ENCODE measurements at regions not wholly inside any gene's neighbourhood (a gene's known extent, or its start where the extent isn't known, plus 50 kb on each side); places are given as distances from the start of the nearest gene placed in this dataset.

- DNase-seq (no peak), FAIRE-seq (no peak)
- H3K36me3 ChIP-seq (ENCODE audit: control insufficient read depth in 3 of 3, insufficient read depth in 2 of 3, low read depth in 1 of 3, low read length in 3 of 3): no peaks in the 10 kb centered on the region
- H3K9me3 ChIP-seq (ENCODE audit: control insufficient read depth in 2 of 2, insufficient read depth in 1 of 2, low read depth in 1 of 2, low read length in 1 of 2): no peaks in the 10 kb centered on the region
- no peak overlapping the region for H3K4me3 ChIP-seq (ENCODE audit: low read depth in 1 of 3, low read length in 3 of 3)
- no peak overlapping the region for H3K27ac ChIP-seq (ENCODE audit: low read depth in 1 of 3, low read length in 2 of 3)
- H3K4me1 ChIP-seq (ENCODE audit: control insufficient read depth in 3 of 3, insufficient read depth in 2 of 3, low read depth in 1 of 3, low read length in 2 of 3): no peaks in the 10 kb centered on the region
- H3K27me3 ChIP-seq (ENCODE audit: control insufficient read depth in 3 of 3, insufficient read depth in 3 of 3, low read length in 3 of 3): no peaks in the 10 kb centered on the region
These were observed 553.9 kb downstream of the SPRY1 start for GRCh38 chr4:123950530-123950929.

DNA sequence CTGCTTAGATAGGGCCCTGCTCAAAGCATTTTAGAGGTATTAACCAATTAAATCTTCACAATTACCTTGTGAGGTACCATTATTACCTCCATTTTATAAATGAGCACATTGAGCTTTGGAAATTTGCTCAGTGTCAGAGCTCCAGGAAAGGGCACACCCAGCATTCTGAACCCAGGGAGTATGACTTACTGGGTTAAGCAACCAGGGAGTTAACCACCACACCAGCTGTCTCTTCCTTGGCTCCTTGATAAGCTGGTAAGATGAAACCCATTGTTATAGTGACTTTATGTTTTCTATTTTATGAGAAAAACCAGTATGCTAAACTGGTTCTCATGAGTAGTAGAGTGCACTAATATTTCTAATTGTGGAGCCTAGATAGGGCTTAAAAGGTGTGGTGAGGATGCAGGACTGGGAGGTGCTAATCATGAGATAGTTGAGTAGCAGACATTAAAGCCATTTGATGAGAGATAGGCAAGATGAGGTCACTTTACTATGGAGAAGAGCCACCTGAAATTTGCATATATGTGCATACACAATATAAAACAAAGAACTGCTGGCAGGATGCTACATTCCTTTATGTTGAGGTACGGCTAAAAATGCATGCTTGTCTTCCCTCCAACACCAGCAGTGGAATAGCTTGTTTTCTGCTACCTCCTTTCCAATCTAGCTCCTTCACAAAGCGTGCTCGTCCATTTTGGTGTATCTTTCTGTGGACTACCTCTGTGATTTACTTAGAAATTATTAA, 556.1 kb downstream of the SPRY1 start:
- 57 to 70% (median 59%) methylated on average over 3 of the region's 3 CpGs for WGBS, 3 donors
- Histone ChIP-seq H3K27me3 (ENCODE audit: control insufficient read depth in 3 of 3, insufficient read depth in 3 of 3, low read length in 3 of 3) (no peaks in the 10 kb centered on the region), H3K36me3 (ENCODE audit: control insufficient read depth in 3 of 3, insufficient read depth in 2 of 3, low read depth in 1 of 3, low read length in 3 of 3) (no peaks in the 10 kb centered on the region), H3K9me3 (ENCODE audit: control insufficient read depth in 2 of 2, insufficient read depth in 1 of 2, low read depth in 1 of 2, low read length in 1 of 2) (no peaks in the 10 kb centered on the region), H3K27ac (ENCODE audit: low read depth in 1 of 3, low read length in 2 of 3) (no peak overlapping the region), H3K4me1 (ENCODE audit: control insufficient read depth in 3 of 3, insufficient read depth in 2 of 3, low read depth in 1 of 3, low read length in 2 of 3) (no peaks in the 10 kb centered on the region), H3K4me3 (ENCODE audit: low read depth in 1 of 3, low read length in 3 of 3) (no peak overlapping the region)
- DNase-seq: no peak
- FAIRE-seq: no peak

DNA sequence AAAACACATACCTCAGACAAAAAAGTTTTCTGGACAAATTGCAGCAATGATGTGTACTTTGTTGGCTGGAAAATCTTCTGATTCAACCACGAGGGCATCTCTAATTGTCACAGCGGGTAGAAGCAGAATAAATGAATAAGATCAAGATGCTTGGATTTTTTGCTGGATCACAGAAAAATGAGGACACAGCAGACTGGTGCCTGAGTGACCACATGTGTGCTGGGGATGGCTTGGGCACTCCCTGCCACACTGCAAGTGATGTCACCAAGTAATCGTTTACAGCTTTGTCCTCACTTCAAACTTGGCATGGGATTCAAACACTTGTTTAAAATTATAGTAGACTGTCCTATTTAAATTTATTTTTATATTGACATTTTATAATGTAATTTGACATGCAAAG, 557.0 kb downstream of the SPRY1 start:
- Histone ChIP-seq H3K36me3 (ENCODE audit: control insufficient read depth in 3 of 3, insufficient read depth in 2 of 3, low read depth in 1 of 3, low read length in 3 of 3) (no peaks in the 10 kb centered on the region), H3K27ac (ENCODE audit: low read depth in 1 of 3, low read length in 2 of 3) (no peak overlapping the region), H3K4me1 (ENCODE audit: control insufficient read depth in 3 of 3, insufficient read depth in 2 of 3, low read depth in 1 of 3, low read length in 2 of 3) (no peaks in the 10 kb centered on the region), H3K27me3 (ENCODE audit: control insufficient read depth in 3 of 3, insufficient read depth in 3 of 3, low read length in 3 of 3) (no peaks in the 10 kb centered on the region), H3K4me3 (ENCODE audit: low read depth in 1 of 3, low read length in 3 of 3) (no peak overlapping the region), H3K9me3 (ENCODE audit: control insufficient read depth in 2 of 2, insufficient read depth in 1 of 2, low read depth in 1 of 2, low read length in 1 of 2) (no peaks in the 10 kb centered on the region)
- FAIRE-seq (no peak), DNase-seq (no peak)
- 75 to 83% (median 77%) methylated on average over 3 of the region's 3 CpGs for WGBS, 3 donors

- Histone ChIP-seq H3K4me1 (ENCODE audit: control insufficient read depth in 3 of 3, insufficient read depth in 2 of 3, low read depth in 1 of 3, low read length in 2 of 3) (no peaks in the 10 kb centered on the region), H3K27me3 (ENCODE audit: control insufficient read depth in 3 of 3, insufficient read depth in 3 of 3, low read length in 3 of 3) (no peaks in the 10 kb centered on the region), H3K36me3 (ENCODE audit: control insufficient read depth in 3 of 3, insufficient read depth in 2 of 3, low read depth in 1 of 3, low read length in 3 of 3) (no peaks in the 10 kb centered on the region), H3K4me3 (ENCODE audit: low read depth in 1 of 3, low read length in 3 of 3) (no peak overlapping the region), H3K27ac (ENCODE audit: low read depth in 1 of 3, low read length in 2 of 3) (no peak overlapping the region), H3K9me3 (ENCODE audit: control insufficient read depth in 2 of 2, insufficient read depth in 1 of 2, low read depth in 1 of 2, low read length in 1 of 2) (no peaks in the 10 kb centered on the region)
- no peak for FAIRE-seq
- 79 to 85% (median 85%) methylated on average over 4 of the region's 4 CpGs for WGBS, 3 donors
- DNase-seq: no peak
These were observed 557.6 kb downstream of the SPRY1 start for GRCh38 chr4:123954220-123954619.

- no peak for DNase-seq
- WGBS, 3 donors: 86 to 91% (median 89%) methylated on average over 3 of the region's 3 CpGs
- Histone ChIP-seq H3K36me3 (ENCODE audit: control insufficient read depth in 3 of 3, insufficient read depth in 2 of 3, low read depth in 1 of 3, low read length in 3 of 3) (no peaks in the 10 kb centered on the region), H3K27me3 (ENCODE audit: control insufficient read depth in 3 of 3, insufficient read depth in 3 of 3, low read length in 3 of 3) (no peaks in the 10 kb centered on the region), H3K27ac (ENCODE audit: low read depth in 1 of 3, low read length in 2 of 3) (no peak overlapping the region), H3K9me3 (ENCODE audit: control insufficient read depth in 2 of 2, insufficient read depth in 1 of 2, low read depth in 1 of 2, low read length in 1 of 2) (no peaks in the 10 kb centered on the region), H3K4me3 (ENCODE audit: low read depth in 1 of 3, low read length in 3 of 3) (no peak overlapping the region), H3K4me1 (ENCODE audit: control insufficient read depth in 3 of 3, insufficient read depth in 2 of 3, low read depth in 1 of 3, low read length in 2 of 3) (no peaks in the 10 kb centered on the region)
- no peak for FAIRE-seq
These were observed 558.7 kb downstream of the SPRY1 start for GRCh38 chr4:123955167-123955800.

DNA sequence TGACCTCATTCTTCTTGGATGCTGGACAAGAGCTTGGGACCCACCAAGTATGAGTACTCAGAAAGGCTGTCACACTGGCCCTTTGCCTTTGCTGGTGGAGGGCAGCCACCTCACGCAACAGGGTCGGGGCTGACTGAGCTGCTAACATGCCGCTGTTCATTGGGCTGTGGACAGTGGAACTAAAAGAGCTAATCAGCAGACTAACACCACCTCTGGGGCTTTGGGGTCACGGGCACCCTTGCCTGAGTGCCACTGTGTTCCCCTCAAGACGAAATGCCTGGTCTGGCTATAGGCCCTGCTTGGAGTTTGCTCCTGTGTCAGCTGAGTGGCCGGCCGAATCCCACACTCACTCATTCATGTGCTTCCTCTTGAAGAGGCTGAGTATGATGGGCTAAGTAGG, 559.6 kb downstream of the SPRY1 start:
- DNase-seq: no peak
- Histone ChIP-seq H3K27me3 (ENCODE audit: control insufficient read depth in 3 of 3, insufficient read depth in 3 of 3, low read length in 3 of 3) (no peaks in the 10 kb centered on the region), H3K9me3 (ENCODE audit: control insufficient read depth in 2 of 2, insufficient read depth in 1 of 2, low read depth in 1 of 2, low read length in 1 of 2) (no peaks in the 10 kb centered on the region), H3K4me3 (ENCODE audit: low read depth in 1 of 3, low read length in 3 of 3) (no peak overlapping the region), H3K27ac (ENCODE audit: low read depth in 1 of 3, low read length in 2 of 3) (no peak overlapping the region), H3K36me3 (ENCODE audit: control insufficient read depth in 3 of 3, insufficient read depth in 2 of 3, low read depth in 1 of 3, low read length in 3 of 3) (no peaks in the 10 kb centered on the region), H3K4me1 (ENCODE audit: control insufficient read depth in 3 of 3, insufficient read depth in 2 of 3, low read depth in 1 of 3, low read length in 2 of 3) (no peaks in the 10 kb centered on the region)
- 76 to 92% (median 89%) methylated on average over 7 of the region's 7 CpGs for WGBS, 3 donors
- no peak for FAIRE-seq

DNA sequence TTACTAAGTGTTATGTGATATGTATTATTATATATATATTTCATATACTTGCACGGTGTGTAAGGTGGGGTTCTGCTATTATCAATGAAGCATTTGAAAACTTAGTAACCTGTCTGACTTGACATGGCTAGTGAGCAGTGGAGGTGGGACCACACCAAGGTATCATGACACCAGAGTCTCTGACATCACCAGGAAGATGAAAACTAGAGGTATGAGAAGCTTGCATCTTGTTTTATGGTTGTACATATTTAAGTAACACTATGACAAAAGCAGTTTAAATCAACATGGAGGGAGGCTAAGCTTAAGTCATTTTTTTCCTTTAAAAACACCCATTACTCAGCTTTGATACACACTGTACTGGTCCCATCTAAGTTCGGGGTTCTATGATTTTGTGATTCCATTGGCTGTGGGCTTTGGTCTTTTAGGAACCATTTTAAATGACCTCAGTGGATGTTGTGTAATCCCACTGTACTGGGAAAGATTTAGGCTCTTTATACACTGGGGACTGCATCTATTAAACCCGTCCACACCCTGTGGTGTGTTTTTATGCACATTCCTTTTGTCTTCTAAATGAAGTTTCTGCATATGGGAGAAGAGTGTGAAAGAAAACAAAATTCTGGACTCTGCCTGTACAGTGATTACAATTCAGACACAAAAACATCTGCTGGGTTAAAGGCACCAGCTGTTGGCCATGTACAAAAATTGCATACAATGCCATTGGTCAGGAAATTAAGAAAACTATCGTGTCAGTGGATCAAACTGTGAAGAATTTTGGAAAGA, 570.6 kb downstream of the SPRY1 start:
- WGBS, 3 donors: 72 to 85% (median 82%) methylated on average over 4 of the region's 4 CpGs
- Histone ChIP-seq H3K4me3 (ENCODE audit: low read depth in 1 of 3, low read length in 3 of 3) (no peak overlapping the region), H3K27me3 (ENCODE audit: control insufficient read depth in 3 of 3, insufficient read depth in 3 of 3, low read length in 3 of 3) (no peaks in the 10 kb centered on the region), H3K4me1 (ENCODE audit: control insufficient read depth in 3 of 3, insufficient read depth in 2 of 3, low read depth in 1 of 3, low read length in 2 of 3) (no peaks in the 10 kb centered on the region), H3K27ac (ENCODE audit: low read depth in 1 of 3, low read length in 2 of 3) (no peak overlapping the region), H3K36me3 (ENCODE audit: control insufficient read depth in 3 of 3, insufficient read depth in 2 of 3, low read depth in 1 of 3, low read length in 3 of 3) (no peaks in the 10 kb centered on the region), H3K9me3 (ENCODE audit: control insufficient read depth in 2 of 2, insufficient read depth in 1 of 2, low read depth in 1 of 2, low read length in 1 of 2) (no peaks in the 10 kb centered on the region)
- FAIRE-seq (no peak), DNase-seq (no peak)

GRCh38 chr4:123972031-123972430, 575.4 kb downstream of the SPRY1 start:
- no peaks in the 10 kb centered on the region for H3K36me3 ChIP-seq (ENCODE audit: control insufficient read depth in 3 of 3, insufficient read depth in 2 of 3, low read depth in 1 of 3, low read length in 3 of 3)
- H3K27me3 ChIP-seq (ENCODE audit: control insufficient read depth in 3 of 3, insufficient read depth in 3 of 3, low read length in 3 of 3): no peaks in the 10 kb centered on the region
- 89 to 95% (median 91%) methylated on average over 1 of the region's 1 CpG for WGBS, 3 donors
- no peak for FAIRE-seq
- H3K4me1 ChIP-seq (ENCODE audit: control insufficient read depth in 3 of 3, insufficient read depth in 2 of 3, low read depth in 1 of 3, low read length in 2 of 3): no peaks in the 10 kb centered on the region
- H3K9me3 ChIP-seq (ENCODE audit: control insufficient read depth in 2 of 2, insufficient read depth in 1 of 2, low read depth in 1 of 2, low read length in 1 of 2): peaks cover 0 to 6% of the 10 kb centered on the region in 2 donors
- no peak for DNase-seq
- H3K4me3 ChIP-seq (ENCODE audit: low read depth in 1 of 3, low read length in 3 of 3): no peak overlapping the region
- no peak overlapping the region for H3K27ac ChIP-seq (ENCODE audit: low read depth in 1 of 3, low read length in 2 of 3)

Data from small intestine (tissue), 7 donors.